Astrocyte (in vitro differentiated cells and primary cell): ENCODE measurements at regions not wholly inside any gene's neighbourhood (a gene's known extent, or its start where the extent isn't known, plus 50 kb on each side); places are given as distances from the start of the nearest gene placed in this dataset.

Experiments used
- DNase-seq: peaks from one replicate; pipeline ENCODE4 v3.0.0-alpha.2; 2010; ENCODE audit warnings: low read depth
- FAIRE-seq: peaks from 2 replicates; lab custom pipeline; 2011; peaks lifted over from hg19 to GRCh38; lab: Jason Lieb, UNC
- H2AFZ ChIP-seq: 2 replicates; pipeline ENCODE4 v1.6.0; 2012; ENCODE audit warnings: low read depth, low read length, inconsistent platforms
- H3K27ac ChIP-seq: 2 replicates; pipeline ENCODE4 v1.5.1; 2011; ENCODE audit warnings: low read depth, low read length, inconsistent platforms
- H3K27me3 ChIP-seq: 2 replicates; pipeline ENCODE4 v1.6.0; 2011; ENCODE audit warnings: low read length, inconsistent platforms; ENCODE audit not compliant: insufficient read depth
- H3K36me3 ChIP-seq: 2 replicates; pipeline ENCODE4 v1.5.1; 2011; ENCODE audit warnings: low read length, inconsistent platforms; ENCODE audit not compliant: insufficient read depth
- H3K4me1 ChIP-seq: 2 replicates; pipeline ENCODE4 v1.5.1; 2011; ENCODE audit warnings: low read length, inconsistent platforms; ENCODE audit not compliant: insufficient read depth
- H3K4me2 ChIP-seq: 2 replicates; pipeline ENCODE4 v1.6.0; 2012; ENCODE audit warnings: low read length, inconsistent platforms
- H3K4me3 ChIP-seq: 2 replicates; pipeline ENCODE4 v1.5.1; 2011; ENCODE audit warnings: low read depth, mild to moderate bottlenecking, low read length, inconsistent platforms; ENCODE audit not compliant: insufficient read depth
- H3K79me2 ChIP-seq: 2 replicates; pipeline ENCODE4 v1.6.0; 2012; ENCODE audit warnings: mild to moderate bottlenecking, low read length, inconsistent platforms; ENCODE audit not compliant: insufficient read depth
- H3K9ac ChIP-seq: 2 replicates; pipeline ENCODE4 v1.6.0; 2012; ENCODE audit warnings: mild to moderate bottlenecking, low read length, inconsistent platforms
- H3K9me3 ChIP-seq: 2 replicates; pipeline ENCODE4 v1.5.1; 2012; ENCODE audit warnings: low read depth, mild to moderate bottlenecking, low read length, inconsistent platforms; ENCODE audit not compliant: insufficient read depth
- H4K20me1 ChIP-seq: 2 replicates; pipeline ENCODE4 v1.6.0; 2012; ENCODE audit warnings: low read length, inconsistent platforms; ENCODE audit not compliant: insufficient read depth
- H3K27ac Mint-ChIP-seq: one replicate; pipeline ENCODE4 v1.8.0; 2021; ENCODE audit warnings: mild to moderate bottlenecking, mixed read lengths; ENCODE audit not compliant: unreplicated experiment
- H3K27me3 Mint-ChIP-seq: one replicate; pipeline ENCODE4 v1.8.0; 2021; ENCODE audit warnings: low read depth, mixed read lengths; ENCODE audit not compliant: unreplicated experiment
- H3K36me3 Mint-ChIP-seq: one replicate; pipeline ENCODE4 v1.8.0; 2021; ENCODE audit warnings: low read depth, mixed read lengths; ENCODE audit not compliant: unreplicated experiment
- H3K4me1 Mint-ChIP-seq: one replicate; pipeline ENCODE4 v1.8.0; 2021; ENCODE audit warnings: low read depth, mixed read lengths; ENCODE audit not compliant: unreplicated experiment
- H3K4me3 Mint-ChIP-seq: one replicate; pipeline ENCODE4 v1.8.0; 2021; ENCODE audit warnings: mild to moderate bottlenecking, moderate library complexity, mixed read lengths; ENCODE audit not compliant: unreplicated experiment
- H3K9me3 Mint-ChIP-seq: one replicate; pipeline ENCODE4 v1.8.0; 2021; ENCODE audit warnings: mild to moderate bottlenecking, mixed read lengths; ENCODE audit not compliant: unreplicated experiment
- CTCF ChIP-seq: IDR thresholded peaks from 2 replicates; pipeline ENCODE4 v1.5.1; 2011; ENCODE audit warnings: low read depth, mild to moderate bottlenecking, inconsistent platforms, low read length, moderate library complexity; ENCODE audit not compliant: insufficient read depth
- EZH2 ChIP-seq: IDR thresholded peaks from 2 replicates; pipeline ENCODE4 v1.6.1; 2012; ENCODE audit warnings: mild to moderate bottlenecking, low read length, inconsistent platforms; ENCODE audit not compliant: insufficient read depth

- H3K9me3 Mint-ChIP-seq = peaks cover 32% of the 10 kb centered on the region
- Histone ChIP-seq H3K79me2 (no peaks in the 10 kb centered on the region), H3K9ac (no peak overlapping the region), H3K27ac (no peak overlapping the region), H3K4me1 (no peaks in the 10 kb centered on the region), H2AFZ (no peak overlapping the region), H3K36me3 (no peaks in the 10 kb centered on the region), H3K4me3 (no peak overlapping the region), H4K20me1 (no peaks in the 10 kb centered on the region), H3K4me2 (no peak overlapping the region), H3K27me3 (peaks cover 18% of the 10 kb centered on the region), H3K9me3 (peaks cover 8% of the 10 kb centered on the region)
- peaks cover 2% of the 10 kb centered on the region for H3K36me3 Mint-ChIP-seq
- H3K4me1 Mint-ChIP-seq = no peaks in the 10 kb centered on the region
- FAIRE-seq = no peak
- H3K27ac Mint-ChIP-seq = no peak overlapping the region
- peaks cover 87% of the 10 kb centered on the region for H3K27me3 Mint-ChIP-seq
- TF ChIP-seq EZH2 (no peak), CTCF (no peak)
- H3K4me3 Mint-ChIP-seq = no peak overlapping the region
- no peak for DNase-seq
Observed at GRCh38 chr1:47514229-47514628, 76.4 kb downstream of the FOXD2 start.

DNA sequence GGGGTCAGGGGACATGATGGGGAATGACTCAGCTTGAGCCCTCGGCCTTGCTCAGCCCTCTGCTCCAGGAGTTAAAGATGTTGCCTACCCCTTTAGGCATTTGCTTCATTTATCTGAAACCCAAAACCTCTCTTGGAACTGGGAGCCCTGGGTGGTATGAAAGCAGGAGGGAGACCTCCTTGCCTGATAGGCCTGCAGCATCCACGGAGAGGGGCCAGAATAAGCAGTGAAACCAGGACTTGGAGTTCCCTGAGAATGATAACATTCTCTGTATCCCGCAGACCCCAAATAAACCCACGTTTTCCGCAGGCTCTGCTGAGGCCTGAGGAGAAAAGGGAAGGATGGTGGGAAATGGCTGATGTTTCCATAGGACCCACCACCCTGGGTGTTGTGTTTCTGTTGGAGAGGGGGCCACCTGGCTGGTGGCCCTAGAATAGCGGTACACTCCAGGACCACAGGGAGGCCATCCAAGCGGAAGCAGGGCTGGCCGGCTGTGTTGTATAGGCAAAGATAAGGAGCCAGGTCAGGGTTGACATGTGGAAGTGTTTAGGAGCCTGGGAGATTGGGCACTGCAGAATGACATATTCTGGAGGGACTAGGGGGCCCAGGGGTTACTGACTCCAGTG lies 77.4 kb downstream of the FOXD2 start:
- Histone ChIP-seq H3K36me3 (no peaks in the 10 kb centered on the region), H3K27ac (no peak overlapping the region), H3K9me3 (peaks cover 8% of the 10 kb centered on the region), H3K4me3 (no peak overlapping the region), H4K20me1 (no peaks in the 10 kb centered on the region), H3K79me2 (no peaks in the 10 kb centered on the region), H3K9ac (no peak overlapping the region), H3K4me1 (no peaks in the 10 kb centered on the region), H3K27me3 (peaks cover 10% of the 10 kb centered on the region), H2AFZ (no peak overlapping the region), H3K4me2 (no peak overlapping the region)
- DNase-seq (no peak), FAIRE-seq (no peak)
- Mint-ChIP-seq H3K4me1 (no peaks in the 10 kb centered on the region), H3K9me3 (peaks cover 32% of the 10 kb centered on the region), H3K36me3 (peaks cover 2% of the 10 kb centered on the region), H3K4me3 (no peak overlapping the region), H3K27ac (no peak overlapping the region), H3K27me3 (peaks cover 87% of the 10 kb centered on the region)
- TF ChIP-seq CTCF = no peak
- TF ChIP-seq EZH2 = no peak

GRCh38 chr1:47517946-47518345 lies 80.1 kb downstream of the FOXD2 start:
- no peak overlapping the region for H3K4me2 ChIP-seq
- Mint-ChIP-seq H3K4me3 (no peak overlapping the region), H3K27me3 (peaks cover 84% of the 10 kb centered on the region), H3K27ac (no peak overlapping the region), H3K4me1 (no peaks in the 10 kb centered on the region), H3K36me3 (peaks cover 2% of the 10 kb centered on the region), H3K9me3 (peaks cover 29% of the 10 kb centered on the region)
- H3K27me3 ChIP-seq = peaks cover under 1% of the 10 kb centered on the region
- no peak overlapping the region for H2AFZ ChIP-seq
- peaks cover 8% of the 10 kb centered on the region for H3K9me3 ChIP-seq
- FAIRE-seq (no peak), DNase-seq (no peak)
- no peak overlapping the region for H3K4me3 ChIP-seq
- H3K9ac ChIP-seq = no peak overlapping the region
- no peaks in the 10 kb centered on the region for H3K79me2 ChIP-seq
- H4K20me1 ChIP-seq = no peaks in the 10 kb centered on the region
- no peaks in the 10 kb centered on the region for H3K36me3 ChIP-seq
- H3K27ac ChIP-seq = no peak overlapping the region
- H3K4me1 ChIP-seq = peaks cover 3% of the 10 kb centered on the region
- TF ChIP-seq EZH2 (no peak), CTCF (no peak)
